ENCODE measurements at regions not wholly inside any gene's neighbourhood (a gene's known extent, or its start where the extent isn't known, plus 50 kb on each side); places are given as distances from the start of the nearest gene placed in this dataset.

GRCh38 chr4:164021947-164022346, 527.5 kb downstream of the TMA16 start:
- Mint-ChIP-seq H3K4me3 (no peak overlapping the region), H3K4me1 (no peaks in the 10 kb centered on the region), H3K9me3 (peaks cover 0 to 11% (median 4%) of the 10 kb centered on the region in 7 donors), H3K36me3 (no peaks in the 10 kb centered on the region), H3K27ac (no peak overlapping the region), H3K27me3 (ENCODE audit: low read depth in 3 of 3) (peaks cover 0 to 1% (median 0%) of the 10 kb centered on the region in 3 donors)
- no peak for DNase-seq
- H3K79me2 ChIP-seq (ENCODE audit: insufficient read depth, low read length), result no peaks in the 10 kb centered on the region
- TF ChIP-seq CTCF (IDR thresholded peaks at IDR 0.05), result no peak
- H3K9me3 ChIP-seq (replicated peaks in 1 of 2; ENCODE audit: control insufficient read depth in 1 of 2, insufficient read depth in 1 of 2, low read length in 2 of 2), result peaks cover 0 to 9% of the 10 kb centered on the region in 2 donors
- no peaks in the 10 kb centered on the region for H3K27me3 ChIP-seq (ENCODE audit: control insufficient read depth in 2 of 2, insufficient read depth in 2 of 2, low read length in 2 of 2)
- intact Hi-C loops (cut with micrococcal nuclease), result no loop called here
- no peak overlapping the region for H3K27ac ChIP-seq (ENCODE audit: low read depth in 1 of 2, low read length in 2 of 2)
- H2AFZ ChIP-seq (ENCODE audit: insufficient read depth, low read depth, low read length, poor library complexity, severe bottlenecking), result no peak overlapping the region
- H3K4me2 ChIP-seq (replicated peaks; ENCODE audit: extremely low read depth, low read length, poor library complexity, severe bottlenecking), result no peak overlapping the region
- no peak overlapping the region for H3K4me3 ChIP-seq (replicated peaks in 1 of 3; ENCODE audit: low read depth in 2 of 3, low read length in 3 of 3)
- no peaks in the 10 kb centered on the region for H3K36me3 ChIP-seq (replicated peaks in 1 of 2; ENCODE audit: control insufficient read depth in 1 of 2, insufficient read depth in 2 of 2, low read length in 2 of 2)
- no peaks in the 10 kb centered on the region for H3K4me1 ChIP-seq (ENCODE audit: control insufficient read depth in 1 of 2, insufficient read depth in 2 of 2, low read length in 2 of 2)
- no peak overlapping the region for H3K9ac ChIP-seq (ENCODE audit: insufficient read depth, low read length, poor library complexity, severe bottlenecking)
- H4K20me1 ChIP-seq (ENCODE audit: insufficient read depth, low read length), result no peaks in the 10 kb centered on the region

GRCh38 chr4:164023214-164023613, 528.7 kb downstream of the TMA16 start:
- Mint-ChIP-seq H3K27me3 (ENCODE audit: low read depth in 3 of 3) (peaks cover 0 to 1% (median 0%) of the 10 kb centered on the region in 3 donors), H3K27ac (no peak overlapping the region), H3K9me3 (peaks cover 0 to 11% (median 4%) of the 10 kb centered on the region in 7 donors), H3K36me3 (no peaks in the 10 kb centered on the region), H3K4me3 (no peak overlapping the region), H3K4me1 (no peaks in the 10 kb centered on the region)
- Histone ChIP-seq H2AFZ (ENCODE audit: insufficient read depth, low read depth, low read length, poor library complexity, severe bottlenecking) (no peak overlapping the region), H3K9me3 (replicated peaks in 1 of 2; ENCODE audit: control insufficient read depth in 1 of 2, insufficient read depth in 1 of 2, low read length in 2 of 2) (peaks cover 0 to 9% of the 10 kb centered on the region in 2 donors), H4K20me1 (ENCODE audit: insufficient read depth, low read length) (no peaks in the 10 kb centered on the region), H3K4me3 (replicated peaks in 1 of 3; ENCODE audit: low read depth in 2 of 3, low read length in 3 of 3) (no peak overlapping the region), H3K79me2 (ENCODE audit: insufficient read depth, low read length) (no peaks in the 10 kb centered on the region), H3K36me3 (replicated peaks in 1 of 2; ENCODE audit: control insufficient read depth in 1 of 2, insufficient read depth in 2 of 2, low read length in 2 of 2) (no peaks in the 10 kb centered on the region), H3K27ac (ENCODE audit: low read depth in 1 of 2, low read length in 2 of 2) (no peak overlapping the region), H3K4me1 (ENCODE audit: control insufficient read depth in 1 of 2, insufficient read depth in 2 of 2, low read length in 2 of 2) (no peaks in the 10 kb centered on the region), H3K27me3 (ENCODE audit: control insufficient read depth in 2 of 2, insufficient read depth in 2 of 2, low read length in 2 of 2) (no peaks in the 10 kb centered on the region), H3K4me2 (replicated peaks; ENCODE audit: extremely low read depth, low read length, poor library complexity, severe bottlenecking) (no peak overlapping the region), H3K9ac (ENCODE audit: insufficient read depth, low read length, poor library complexity, severe bottlenecking) (no peak overlapping the region)
- TF ChIP-seq CTCF (IDR thresholded peaks at IDR 0.05), result no peak
- no peak for DNase-seq
- intact Hi-C loops (cut with micrococcal nuclease), result no loop called here

All from CD14-positive monocyte (primary cell).